ENCODE measurements at regions not wholly inside any gene's neighbourhood (a gene's known extent, or its start where the extent isn't known, plus 50 kb on each side); places are given as distances from the start of the nearest gene placed in this dataset.

GRCh38 chr6:104531646-104532045, 328.1 kb downstream of the HACE1 start:
- no peak for TF ChIP-seq CTCF (IDR thresholded peaks at IDR 0.05)
- TF ChIP-seq POLR2A (IDR thresholded peaks at IDR 0.05): no peak
